Activated gamma-delta T cell treated with anti-CD3 and anti-CD28 coated beads, Interleukin-2, amount 50 U/mL, for 16 hours (primary cell): ENCODE measurements at regions not wholly inside any gene's neighbourhood (a gene's known extent, or its start where the extent isn't known, plus 50 kb on each side); places are given as distances from the start of the nearest gene placed in this dataset.
A peak's percentile ranks its signal among the peaks of the same experiment; 100 is the strongest.
"Not testable (repeated sequence)": the region's sequence is repeated elsewhere in the genome, so short reads cannot be mapped to it uniquely, and the experiment has no call there.

Source experiments
- DNase-seq: peaks from one replicate; pipeline ENCODE4 v3.0.0-alpha.2; 2020; ENCODE audit warnings: low read depth

DNA sequence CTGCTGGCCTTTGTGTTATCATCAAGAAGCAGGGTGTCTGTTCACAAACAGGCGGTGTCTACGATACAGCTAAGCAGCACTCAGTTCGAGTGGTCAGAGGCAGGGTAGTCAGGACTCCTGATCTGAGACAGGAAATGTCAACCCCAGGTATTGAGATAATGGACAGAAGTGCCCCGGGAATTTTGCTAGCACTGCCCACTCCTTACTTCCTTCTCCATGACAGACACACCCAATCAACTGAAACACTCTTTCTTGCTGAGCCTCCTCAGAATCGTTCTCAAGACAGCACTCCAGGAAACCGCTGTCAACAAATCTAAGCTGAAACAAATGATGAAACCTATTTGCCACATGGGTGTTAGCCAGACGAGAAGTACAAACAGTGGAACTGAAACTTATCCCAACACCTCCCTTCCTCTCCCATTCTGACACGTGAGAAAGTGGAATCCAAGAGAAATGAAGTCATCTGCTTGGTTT lies 109.3 kb downstream of the GTF2IRD2B start:
- DNase-seq: not testable (repeated sequence)

GRCh38 chr7:75205367-75206085 lies 113.1 kb downstream of the GTF2IRD2B start:
- DNase-seq: not testable (repeated sequence)

DNA sequence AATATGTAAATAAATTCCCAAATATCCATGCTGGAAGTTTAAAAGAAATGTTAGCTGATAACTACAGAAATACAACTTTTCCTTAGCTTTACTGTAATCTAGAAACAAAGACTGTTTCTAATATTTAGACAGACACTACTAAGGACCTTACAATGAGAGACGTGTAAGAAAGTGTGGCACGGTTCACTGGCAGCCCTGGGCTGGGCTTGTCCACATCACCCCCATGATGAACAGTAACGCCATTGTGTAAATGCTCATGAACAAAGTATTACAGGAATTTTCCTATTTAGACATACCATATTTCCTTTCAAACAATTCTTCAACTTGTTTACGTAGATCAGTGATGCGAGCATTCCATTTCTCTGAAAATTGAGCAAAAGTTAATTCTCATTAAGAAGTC lies 123.1 kb downstream of the GTF2IRD2B start:
- not testable (repeated sequence) for DNase-seq

- DNase-seq: not testable (repeated sequence)
These were observed 124.6 kb downstream of the GTF2IRD2B start for GRCh38 chr7:75216963-75217362.

GRCh38 chr7:75226102-75226501 lies 133.7 kb downstream of the GTF2IRD2B start:
- not testable (repeated sequence) for DNase-seq

- not testable (repeated sequence) for DNase-seq
These were observed 137.2 kb downstream of the GTF2IRD2B start for GRCh38 chr7:75229558-75229957.

DNA sequence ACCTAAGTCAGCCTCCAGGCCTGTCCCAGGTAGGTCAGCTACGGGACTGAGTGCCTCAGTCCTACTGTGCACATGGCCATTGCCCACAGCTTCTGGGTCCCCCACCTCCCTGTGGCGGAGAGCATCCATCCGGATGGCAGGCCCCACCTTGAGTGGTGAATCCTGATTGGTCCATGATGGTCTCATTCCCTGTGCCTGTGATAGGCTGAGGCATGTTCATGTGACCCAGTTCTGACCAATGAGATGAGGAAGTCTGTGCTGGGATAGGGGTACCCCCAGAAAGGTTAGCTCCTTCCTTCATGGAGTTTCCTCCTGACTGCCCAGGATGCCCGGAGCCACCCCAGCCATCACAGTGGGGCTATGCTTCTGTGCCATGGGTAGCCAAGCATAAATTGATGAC lies 138.2 kb downstream of the GTF2IRD2B start:
- DNase-seq: not testable (repeated sequence)

GRCh38 chr7:75235092-75235826 lies 142.9 kb downstream of the GTF2IRD2B start:
- DNase-seq: not testable (repeated sequence)

- DNase-seq: not testable (repeated sequence)
These were observed 143.4 kb downstream of the GTF2IRD2B start for GRCh38 chr7:75235827-75236167.

DNA sequence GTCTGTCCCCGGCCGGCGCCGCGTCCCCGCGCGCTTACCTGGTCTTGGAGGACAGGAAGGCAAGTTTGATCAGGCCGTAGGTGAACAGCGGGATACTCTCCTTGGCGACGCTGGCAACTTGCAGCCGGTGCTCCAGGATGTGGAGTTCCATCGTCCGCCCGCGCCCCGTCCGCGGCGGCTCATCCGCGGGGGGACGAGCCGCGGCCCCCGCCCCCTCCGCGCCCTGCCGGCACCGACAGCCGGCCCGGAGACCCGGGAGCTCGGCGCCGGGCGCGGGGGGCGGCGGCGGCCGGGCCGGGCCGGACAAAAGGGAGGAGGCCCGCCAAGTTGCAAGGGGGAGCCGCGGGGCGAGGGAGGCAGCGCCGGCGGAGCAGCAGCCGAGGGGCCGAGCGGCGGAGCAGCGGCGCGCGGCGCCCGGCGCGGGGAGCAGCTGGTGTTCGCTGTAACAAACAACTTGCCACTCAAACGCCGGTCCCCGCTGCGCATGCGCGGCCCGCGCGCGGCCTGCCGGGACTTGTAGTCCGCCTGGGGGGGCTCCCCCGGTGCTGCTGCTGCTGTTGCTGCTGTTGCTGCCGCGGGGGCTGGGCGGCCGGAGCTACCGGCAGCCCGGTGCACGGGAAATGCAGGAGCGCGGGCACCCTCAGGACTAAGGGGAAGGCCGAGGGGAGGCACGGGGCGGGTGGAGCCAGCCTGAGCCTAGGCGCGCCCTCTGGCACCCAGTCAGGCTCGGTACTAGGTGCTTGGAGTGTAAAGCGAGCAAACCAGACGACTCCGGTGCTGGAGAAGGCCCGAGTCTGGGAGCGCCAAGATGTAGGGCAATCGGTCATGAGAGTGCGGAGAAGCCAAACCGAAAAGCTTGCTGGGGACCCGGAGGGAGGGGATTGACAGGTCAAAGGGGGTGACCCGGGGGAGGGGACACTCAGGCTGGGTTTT lies 145.1 kb downstream of the GTF2IRD2B start:
- DNase-seq: peak; percentile 37

- not testable (repeated sequence) for DNase-seq
These were observed 145.9 kb downstream of the GTF2IRD2B start for GRCh38 chr7:75238309-75238708.

DNA sequence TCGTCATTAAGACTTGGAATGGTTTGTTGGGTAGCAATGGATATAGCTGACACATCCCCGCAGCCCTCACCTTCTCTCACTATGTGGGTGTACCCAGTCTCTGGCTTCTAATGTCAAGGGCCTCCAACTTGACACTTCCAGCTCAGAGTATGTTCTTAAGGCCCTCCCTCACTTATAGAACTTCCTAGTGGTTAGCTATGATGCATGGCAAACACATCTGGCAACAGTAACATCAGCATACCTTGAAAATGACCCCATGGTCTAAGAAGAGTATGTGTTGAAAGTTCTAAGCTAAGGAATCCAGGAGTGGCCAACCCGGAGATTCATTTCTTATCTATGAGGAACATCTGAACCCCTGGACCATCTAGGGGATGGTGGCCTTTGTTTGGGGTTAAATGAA lies 151.2 kb downstream of the GTF2IRD2B start:
- not testable (repeated sequence) for DNase-seq

- not testable (repeated sequence) for DNase-seq
These were observed 147.2 kb upstream of the TRIM73 start for GRCh38 chr7:75248216-75248615.

GRCh38 chr7:75254238-75254637 lies 141.2 kb upstream of the TRIM73 start:
- DNase-seq: not testable (repeated sequence)

- not testable (repeated sequence) for DNase-seq
These were observed 138.0 kb upstream of the TRIM73 start for GRCh38 chr7:75257442-75257841.

GRCh38 chr7:75259454-75260003 lies 135.9 kb upstream of the TRIM73 start:
- DNase-seq: not testable (repeated sequence)

DNA sequence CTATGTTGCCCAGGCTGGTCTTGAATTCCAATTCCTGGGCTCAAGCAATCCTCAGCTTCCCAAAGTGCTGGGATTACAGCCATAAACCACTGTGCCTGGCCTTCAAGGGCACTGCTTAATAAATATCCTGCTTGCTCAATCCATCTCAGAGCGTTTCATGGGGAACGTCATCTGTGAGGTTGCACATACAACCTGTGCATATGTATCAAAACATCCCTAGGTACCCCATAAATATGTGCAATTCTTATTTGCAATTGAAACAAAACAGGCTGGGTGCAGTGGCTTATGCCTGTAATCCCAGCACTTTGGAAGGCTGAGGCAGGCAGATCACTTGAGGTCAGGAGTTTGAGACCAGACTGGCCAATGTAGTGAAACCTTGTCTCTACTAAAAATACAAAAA lies 133.8 kb upstream of the TRIM73 start:
- not testable (repeated sequence) for DNase-seq

DNA sequence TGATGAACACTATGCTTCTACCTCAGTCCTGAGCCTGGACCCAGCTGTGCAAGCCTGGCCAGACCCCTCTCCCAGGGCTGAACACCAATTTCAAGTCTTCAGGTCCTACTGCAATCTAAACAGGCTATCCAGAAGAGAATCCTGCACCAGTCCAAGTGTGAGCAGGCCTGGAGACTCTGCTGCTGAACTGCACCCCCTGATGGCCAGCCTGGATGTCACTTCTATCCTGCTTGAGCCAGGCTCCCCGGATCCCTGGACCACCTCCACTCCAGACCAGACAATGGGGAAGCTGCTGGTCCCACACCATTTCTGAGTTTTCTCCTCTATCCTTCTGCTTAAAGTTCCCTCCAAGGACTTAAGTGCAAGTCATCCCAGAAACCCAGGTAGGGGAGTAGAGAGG lies 127.3 kb upstream of the TRIM73 start:
- not testable (repeated sequence) for DNase-seq

- DNase-seq: not testable (repeated sequence)
These were observed 126.3 kb upstream of the TRIM73 start for GRCh38 chr7:75269159-75269558.

- not testable (repeated sequence) for DNase-seq
These were observed 121.3 kb upstream of the TRIM73 start for GRCh38 chr7:75274114-75274513.
